Adrenal gland (tissue), 5 donors: ENCODE measurements at regions not wholly inside any gene's neighbourhood (a gene's known extent, or its start where the extent isn't known, plus 50 kb on each side); places are given as distances from the start of the nearest gene placed in this dataset.

ENCODE experiments used
- CTCF ChIP-seq, 6 experiments: fragments of 450-650 bp in 4 of 6; fragments of 200-600 bp in 2 of 6; sonication (generic) in 1 of 6; IDR thresholded peaks; 1 replicate in 5 of 6; 2 replicates in 1 of 6; pipeline versions ENCODE4 v1.5.1 to v1.8.0; 2016 to 2021; ENCODE audit warnings: antibody characterized with exemption in 6 of 6, mild to moderate bottlenecking in 2 of 6, moderate library complexity in 1 of 6
- POLR2A ChIP-seq, 2 donors: fragments of 450-650 bp; IDR thresholded peaks; one replicate each; pipeline ENCODE4 v1.6.1; 2017; ENCODE audit warnings: antibody characterized with exemption in 2 of 2, mild to moderate bottlenecking in 2 of 2, moderate library complexity in 1 of 2
- donor health status: DM: no; HTN: no; CAD: no.

GRCh38 chr16:73482310-73482709 lies 434.4 kb upstream of the ZFHX3 start:
- TF ChIP-seq CTCF (IDR thresholded peaks at IDR 0.05) (no peak), POLR2A (IDR thresholded peaks at IDR 0.05) (no peak)
